ES-I3 (cell line): ENCODE measurements at regions not wholly inside any gene's neighbourhood (a gene's known extent, or its start where the extent isn't known, plus 50 kb on each side); places are given as distances from the start of the nearest gene placed in this dataset.

Source experiments
- H3K36me3 ChIP-seq: 2 replicates; pipeline ENCODE4 v1.6.1; 2013; ENCODE audit warnings: mild to moderate bottlenecking, low read length, control low read depth, moderate library complexity; ENCODE audit not compliant: insufficient read depth
- H3K4me1 ChIP-seq: 2 replicates; pipeline ENCODE4 v1.6.1; 2013; ENCODE audit warnings: mild to moderate bottlenecking, control low read depth, low read length; ENCODE audit not compliant: insufficient read depth
- H3K9ac ChIP-seq: 2 replicates; pipeline ENCODE4 v1.6.1; 2013; ENCODE audit warnings: low read depth, mild to moderate bottlenecking, low read length, moderate library complexity
- H3K9me3 ChIP-seq: 2 replicates; pipeline ENCODE4 v1.6.1; 2013; ENCODE audit warnings: mild to moderate bottlenecking, low read length, moderate library complexity; ENCODE audit not compliant: control insufficient read depth, insufficient read depth

DNA sequence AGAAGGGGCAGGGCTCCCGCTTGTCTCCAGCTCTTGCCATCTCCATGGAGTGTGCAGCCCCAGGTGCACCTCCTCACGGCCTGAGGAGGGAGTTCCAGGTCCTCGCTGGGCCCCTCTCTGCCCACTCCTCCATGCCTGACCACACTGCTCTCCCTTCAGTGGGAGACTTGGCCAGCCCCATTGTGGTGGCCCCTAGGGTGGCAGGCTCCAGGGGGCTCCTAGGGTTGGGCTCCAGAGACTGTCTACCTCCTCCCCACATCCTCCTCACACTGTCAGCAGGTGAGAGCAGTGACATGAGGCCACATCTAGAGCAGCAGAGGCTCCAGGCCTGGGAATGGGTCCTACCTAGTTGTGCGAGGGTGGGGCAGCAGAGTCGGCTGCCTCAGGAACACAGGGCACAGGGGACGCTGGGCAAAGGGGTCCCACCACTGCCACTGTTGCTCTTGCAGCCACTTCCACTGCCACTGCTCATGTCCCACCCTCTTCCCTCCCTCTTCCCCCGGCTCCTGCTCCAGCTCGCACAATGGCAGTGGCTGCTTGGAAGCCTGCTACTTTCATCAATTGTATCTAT lies 514.8 kb downstream of the MRPL39 start:
- H3K9me3 ChIP-seq: peaks cover 3% of the 10 kb centered on the region; the same call in 1 of the 2 replicates
- H3K36me3 ChIP-seq: no peaks in the 10 kb centered on the region

DNA sequence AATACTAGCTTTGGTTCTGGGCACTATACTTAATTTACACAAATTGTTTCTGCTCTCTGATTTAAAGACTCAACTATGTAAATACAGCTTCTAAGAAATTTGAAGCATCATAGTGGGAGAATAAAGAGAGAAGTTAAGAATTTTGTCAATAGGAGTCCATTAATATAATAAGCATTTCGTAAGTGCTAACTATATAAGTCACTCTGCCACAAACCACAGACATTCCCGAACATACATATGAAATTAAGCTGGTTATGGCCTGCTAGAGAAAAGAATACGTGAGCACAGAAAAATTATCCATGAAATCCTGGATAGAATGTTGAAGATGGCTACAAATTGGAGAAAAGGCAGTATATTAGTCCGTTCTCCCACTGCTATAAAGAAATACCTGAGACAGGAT lies 526.2 kb downstream of the MRPL39 start:
- H3K36me3 ChIP-seq: no peaks in the 10 kb centered on the region
- H3K9me3 ChIP-seq: no peaks in the 10 kb centered on the region

More for the DNA sequence above, 514.8 kb downstream of the MRPL39 start:
- no peak overlapping the region for H3K9ac ChIP-seq
- H3K4me1 ChIP-seq: no peaks in the 10 kb centered on the region

DNA sequence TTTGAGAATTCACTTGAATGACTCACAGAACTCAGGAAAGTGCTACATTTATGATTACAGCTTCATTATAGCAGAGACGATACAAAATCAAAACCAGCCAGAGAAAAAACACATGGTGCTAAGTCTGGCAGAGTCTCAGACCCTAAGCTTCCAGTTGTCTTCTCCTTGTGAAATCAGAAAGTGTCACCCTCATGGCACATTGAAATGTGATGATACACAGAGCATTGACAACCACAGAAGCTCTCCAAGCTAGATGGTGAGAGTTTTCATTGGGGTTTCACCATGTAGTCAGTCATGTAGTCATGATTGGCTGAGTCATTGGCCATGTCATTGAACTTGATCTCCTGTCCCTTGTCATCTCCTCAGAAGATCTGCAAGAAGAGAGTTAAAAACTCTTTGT lies 526.6 kb downstream of the MRPL39 start:
- Histone ChIP-seq H3K9ac (no peak overlapping the region), H3K36me3 (no peaks in the 10 kb centered on the region), H3K4me1 (no peaks in the 10 kb centered on the region), H3K9me3 (no peaks in the 10 kb centered on the region)

More for the DNA sequence above, 526.2 kb downstream of the MRPL39 start:
- Histone ChIP-seq H3K4me1 (no peaks in the 10 kb centered on the region), H3K9ac (no peak overlapping the region)

DNA sequence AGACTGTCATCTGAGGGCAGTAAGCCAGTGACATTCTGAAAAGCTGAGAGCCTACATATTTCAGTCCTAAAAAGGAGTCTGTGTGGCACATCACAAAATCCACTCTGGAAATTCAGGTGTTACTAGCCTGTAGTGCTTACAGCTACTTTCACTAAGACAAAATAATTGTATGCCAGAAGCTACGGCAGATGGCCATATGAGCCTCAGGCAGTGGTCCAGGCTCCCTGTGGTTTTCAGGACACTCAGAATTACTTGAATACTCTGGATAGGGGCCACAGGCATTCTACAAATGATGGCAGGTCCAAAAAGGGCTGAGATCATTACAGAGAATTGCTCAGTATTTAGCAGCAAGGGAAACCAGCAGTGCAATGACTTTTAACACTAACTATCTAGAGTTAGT lies 527.1 kb downstream of the MRPL39 start:
- Histone ChIP-seq H3K36me3 (no peaks in the 10 kb centered on the region), H3K9me3 (no peaks in the 10 kb centered on the region), H3K9ac (no peak overlapping the region), H3K4me1 (no peaks in the 10 kb centered on the region)

DNA sequence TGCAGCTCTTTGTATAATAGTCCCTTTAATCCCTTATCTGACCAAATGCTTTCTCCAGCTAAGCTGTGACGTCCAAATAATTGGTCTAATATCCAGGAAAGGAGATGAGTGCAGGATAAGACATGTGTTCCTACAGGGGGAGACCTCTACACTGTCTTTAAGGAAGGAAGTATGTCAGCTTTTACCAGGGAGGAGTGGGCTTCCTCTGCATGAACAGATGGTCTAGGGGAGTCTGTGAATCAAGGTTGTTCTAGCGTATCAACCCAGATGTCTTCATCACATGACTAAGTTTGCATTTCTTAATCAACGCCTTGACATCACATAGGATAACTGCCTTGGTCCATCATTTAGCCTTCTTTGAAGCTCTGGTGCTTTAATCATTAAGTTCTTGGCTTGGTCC lies 528.2 kb downstream of the MRPL39 start:
- Histone ChIP-seq H3K9me3 (no peaks in the 10 kb centered on the region), H3K36me3 (no peaks in the 10 kb centered on the region), H3K4me1 (no peaks in the 10 kb centered on the region), H3K9ac (no peak overlapping the region)

DNA sequence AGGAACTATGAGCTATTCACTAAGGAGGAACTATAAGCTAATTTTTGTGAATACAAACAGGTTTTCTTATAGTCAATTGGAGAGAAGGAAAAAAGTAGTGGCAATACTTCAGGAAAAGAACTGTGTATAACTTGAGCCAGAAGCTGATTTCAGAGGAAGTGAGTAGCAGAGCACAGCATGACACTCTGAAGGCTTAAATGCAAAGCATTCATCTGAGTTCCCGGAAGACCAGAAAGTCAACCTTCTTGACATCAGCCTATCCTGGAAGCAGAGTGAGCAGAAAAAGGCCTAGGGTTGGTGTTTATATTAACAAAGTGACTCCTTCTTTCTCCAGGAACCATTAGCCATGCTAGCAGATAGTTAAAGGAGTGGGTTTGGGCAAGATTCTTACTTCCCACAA lies 545.2 kb downstream of the MRPL39 start:
- Histone ChIP-seq H3K9me3 (no peaks in the 10 kb centered on the region), H3K36me3 (no peaks in the 10 kb centered on the region), H3K9ac (no peak overlapping the region), H3K4me1 (peaks cover 6% of the 10 kb centered on the region; the same call in 1 of the 2 replicates)

DNA sequence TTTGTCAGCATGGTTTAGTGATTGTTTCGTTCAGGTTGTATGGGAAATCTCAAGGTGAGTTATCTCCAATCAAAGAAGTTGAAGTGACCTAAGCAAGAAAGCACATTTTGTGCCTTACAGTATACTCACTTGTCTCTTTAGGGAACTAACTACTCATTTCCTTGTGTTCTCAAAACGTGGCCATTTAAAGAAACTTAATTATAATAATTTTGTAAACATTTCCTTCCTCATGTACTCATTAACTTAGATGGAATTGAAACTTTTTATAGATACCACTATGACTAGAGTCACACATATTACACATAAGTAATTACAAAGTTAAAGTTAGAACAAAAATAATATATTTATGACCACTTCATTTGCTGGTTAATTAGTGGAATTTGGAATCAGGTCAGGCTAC lies 552.6 kb downstream of the MRPL39 start:
- no peaks in the 10 kb centered on the region for H3K36me3 ChIP-seq
- H3K9ac ChIP-seq: no peak overlapping the region
- no peaks in the 10 kb centered on the region for H3K4me1 ChIP-seq
- H3K9me3 ChIP-seq: no peaks in the 10 kb centered on the region

DNA sequence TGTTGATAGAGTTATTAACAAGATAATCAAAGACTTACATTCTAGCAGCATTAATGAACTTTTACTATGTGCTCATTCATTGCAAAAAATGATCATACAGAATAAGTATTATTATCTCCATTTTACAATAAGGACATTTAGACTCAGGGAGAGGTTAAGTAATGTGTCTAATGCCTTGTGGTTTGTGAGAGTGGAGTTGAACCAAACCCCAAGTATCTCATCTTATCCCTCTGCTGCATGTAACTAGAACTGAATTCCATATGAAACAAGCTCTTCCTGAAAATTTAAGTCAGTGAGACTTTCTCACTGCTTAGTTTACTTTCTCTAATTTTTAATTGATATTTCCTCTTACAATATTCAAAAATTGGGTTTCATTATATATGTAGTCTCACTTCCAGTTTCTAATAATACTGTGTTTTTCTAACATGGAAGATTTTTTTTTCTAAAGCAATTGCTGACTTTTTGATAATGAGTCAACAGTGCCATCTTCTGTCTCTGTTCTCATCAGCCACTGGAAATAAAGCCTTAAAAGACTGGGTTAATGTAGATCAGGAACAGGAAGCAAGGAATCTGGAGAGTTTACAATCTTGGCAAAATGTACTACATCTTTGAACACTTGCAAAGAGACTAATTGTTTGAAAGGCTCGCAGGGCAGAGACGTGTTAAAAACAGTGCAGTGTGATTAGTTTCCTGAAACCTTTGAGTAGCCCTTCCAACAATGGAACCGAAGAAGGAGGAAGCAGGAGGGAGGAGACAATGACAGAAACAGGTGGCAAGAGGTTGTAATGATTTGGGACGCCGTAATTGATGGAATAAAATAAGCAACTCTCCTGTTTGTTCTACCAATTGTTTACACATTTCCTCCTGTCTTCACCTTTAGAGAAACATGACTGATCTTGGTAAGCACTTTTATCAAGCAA lies 567.6 kb downstream of the MRPL39 start:
- Histone ChIP-seq H3K4me1 (no peaks in the 10 kb centered on the region), H3K9me3 (no peaks in the 10 kb centered on the region), H3K9ac (peak overlapping the region; percentile 23; the same call in 1 of the 2 replicates), H3K36me3 (no peaks in the 10 kb centered on the region)

DNA sequence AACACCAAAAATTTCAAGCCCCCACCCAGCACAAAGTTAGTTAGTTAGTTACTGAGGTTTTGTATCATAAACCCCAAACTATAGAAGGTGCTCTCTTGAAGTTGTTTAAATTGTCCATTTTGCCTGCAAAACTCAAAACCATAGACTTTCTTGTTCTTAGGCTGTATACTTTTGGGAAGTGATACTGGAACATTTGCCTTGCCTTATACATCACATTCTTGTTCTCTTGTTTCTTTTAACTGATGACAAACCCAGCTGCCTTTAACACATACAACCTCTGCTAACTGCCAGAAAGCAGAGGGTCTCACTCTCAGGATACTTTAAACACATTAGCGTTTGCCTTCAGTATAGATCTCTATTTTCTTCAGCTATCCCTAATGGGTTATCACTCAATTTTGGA lies 570.5 kb downstream of the MRPL39 start:
- no peak overlapping the region for H3K9ac ChIP-seq
- no peaks in the 10 kb centered on the region for H3K36me3 ChIP-seq
- no peaks in the 10 kb centered on the region for H3K9me3 ChIP-seq
- no peaks in the 10 kb centered on the region for H3K4me1 ChIP-seq

DNA sequence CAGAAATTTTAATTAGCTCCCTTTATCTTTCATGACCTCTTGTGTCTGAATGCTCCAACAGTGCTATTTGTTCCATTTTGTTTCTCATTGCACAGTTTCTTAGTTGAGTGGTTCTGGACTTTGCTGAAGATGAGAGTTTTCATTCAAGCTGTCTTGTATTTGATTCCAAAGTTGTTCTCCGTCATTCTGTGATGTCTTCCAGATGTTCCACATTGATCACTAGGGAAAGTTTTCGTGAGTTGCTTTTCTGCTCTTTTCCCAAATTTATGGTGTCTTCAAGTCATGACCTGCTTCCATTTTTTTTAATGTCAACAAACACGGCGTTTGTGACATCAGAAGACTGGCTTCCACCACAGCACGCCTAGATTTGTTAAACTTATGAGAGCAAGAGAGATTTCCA lies 575.5 kb downstream of the MRPL39 start:
- no peak overlapping the region for H3K9ac ChIP-seq
- no peaks in the 10 kb centered on the region for H3K4me1 ChIP-seq
- H3K9me3 ChIP-seq: no peaks in the 10 kb centered on the region
- H3K36me3 ChIP-seq: no peaks in the 10 kb centered on the region

DNA sequence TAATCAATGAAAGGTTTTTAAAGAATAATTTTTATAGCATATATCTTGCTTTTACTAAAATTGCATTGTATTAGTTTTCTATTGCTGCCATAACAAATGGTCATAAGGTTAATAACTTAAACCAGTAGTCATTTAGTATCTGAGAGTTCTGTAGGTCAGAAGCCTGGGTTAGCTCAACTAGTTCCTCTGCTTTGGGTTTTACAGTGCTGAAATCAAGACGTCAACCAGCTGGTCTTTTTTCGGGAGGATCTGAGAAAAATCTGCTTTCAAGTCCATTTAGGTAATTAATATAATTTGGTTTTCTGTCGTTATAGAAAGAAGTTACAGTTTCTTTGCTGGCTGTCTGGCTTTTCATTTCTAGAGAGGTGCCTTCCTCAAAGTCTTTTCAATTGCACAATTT lies 577.7 kb downstream of the MRPL39 start:
- no peaks in the 10 kb centered on the region for H3K9me3 ChIP-seq
- no peaks in the 10 kb centered on the region for H3K4me1 ChIP-seq
- H3K9ac ChIP-seq: no peak overlapping the region
- no peaks in the 10 kb centered on the region for H3K36me3 ChIP-seq

DNA sequence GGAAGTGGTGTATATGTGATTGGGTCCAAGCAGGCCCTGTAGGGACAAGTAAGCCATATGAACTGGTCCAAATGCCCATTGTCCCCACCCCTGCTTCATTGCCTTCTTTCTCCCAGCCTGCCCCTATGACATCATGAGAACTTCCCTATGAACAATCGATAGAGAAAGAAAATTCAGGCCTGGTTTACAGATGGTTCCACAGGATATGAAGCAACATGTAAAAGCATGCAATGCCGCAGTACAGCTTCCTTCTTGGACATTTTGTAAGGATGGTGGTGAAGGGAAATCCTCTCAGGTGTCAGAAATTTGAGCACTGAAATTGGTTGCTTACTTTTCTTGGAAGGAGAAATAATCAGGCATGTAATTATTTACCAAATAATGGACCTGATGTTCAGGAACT lies 581.7 kb downstream of the MRPL39 start:
- H3K36me3 ChIP-seq: no peaks in the 10 kb centered on the region
- no peaks in the 10 kb centered on the region for H3K9me3 ChIP-seq
- H3K4me1 ChIP-seq: no peaks in the 10 kb centered on the region
- no peak overlapping the region for H3K9ac ChIP-seq

DNA sequence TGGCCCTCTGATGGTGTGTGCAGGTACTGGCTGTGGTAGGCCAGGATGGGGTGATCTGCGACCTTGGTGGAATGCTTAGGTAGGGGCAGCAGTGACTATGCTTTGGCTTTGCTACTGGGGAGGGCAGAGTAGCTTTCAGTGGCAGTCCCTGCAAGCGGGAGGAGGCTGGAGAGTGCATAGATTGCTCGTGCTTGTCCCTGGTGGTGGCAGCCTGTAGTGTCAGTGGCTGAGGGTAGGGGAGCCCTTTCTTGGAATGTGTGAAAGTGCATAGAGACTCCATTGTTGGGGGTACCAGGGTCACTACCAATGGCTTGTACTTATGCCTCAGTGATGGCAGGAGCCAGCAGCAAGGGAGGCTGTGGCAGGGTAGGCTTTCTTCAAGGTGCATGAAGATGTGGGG lies 582.6 kb downstream of the MRPL39 start:
- Histone ChIP-seq H3K9me3 (no peaks in the 10 kb centered on the region), H3K4me1 (no peaks in the 10 kb centered on the region), H3K36me3 (no peaks in the 10 kb centered on the region), H3K9ac (no peak overlapping the region)

DNA sequence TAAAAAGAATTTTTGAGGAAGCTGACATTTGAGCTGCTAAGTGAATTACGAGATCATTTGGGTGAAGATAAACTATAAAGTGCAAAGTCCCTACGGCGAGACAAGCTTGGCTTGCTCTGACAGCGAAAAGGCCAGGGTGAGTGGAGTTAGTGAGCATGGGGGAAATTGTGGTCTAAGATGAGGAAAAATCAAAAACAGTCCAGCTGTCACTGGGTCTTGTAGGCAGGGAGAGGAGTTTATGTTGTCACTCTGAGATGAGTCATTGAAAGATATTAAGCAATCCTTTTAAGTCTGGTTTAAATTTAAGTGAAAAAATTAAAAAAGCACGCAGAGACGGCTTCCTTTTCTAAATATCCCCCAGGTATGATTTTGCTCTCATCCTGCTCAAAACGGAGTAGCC lies 601.9 kb downstream of the MRPL39 start:
- Histone ChIP-seq H3K4me1 (no peaks in the 10 kb centered on the region), H3K9ac (no peak overlapping the region), H3K36me3 (no peaks in the 10 kb centered on the region), H3K9me3 (no peaks in the 10 kb centered on the region)

DNA sequence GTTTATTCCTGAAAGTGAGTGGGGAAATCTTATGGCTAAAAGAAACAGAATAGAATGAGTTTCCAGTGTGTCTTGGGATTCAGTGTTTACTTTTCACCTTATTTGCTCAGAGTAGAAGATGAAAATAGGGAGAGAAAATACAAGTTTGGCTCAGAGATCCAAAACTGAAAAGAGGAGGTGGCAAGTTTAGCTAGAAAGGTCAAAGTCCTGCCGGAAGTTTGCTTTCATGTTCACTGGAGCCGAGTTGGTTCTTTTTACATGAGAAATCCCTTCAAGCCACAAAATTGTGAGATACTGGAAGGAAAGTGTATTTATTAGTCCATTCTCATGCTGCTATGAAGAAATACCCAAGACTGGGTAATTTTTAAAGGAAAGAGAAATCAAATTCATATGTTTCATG lies 604.6 kb downstream of the MRPL39 start:
- Histone ChIP-seq H3K9ac (no peak overlapping the region), H3K9me3 (no peaks in the 10 kb centered on the region), H3K36me3 (no peaks in the 10 kb centered on the region), H3K4me1 (no peaks in the 10 kb centered on the region)
